ENCODE measurements at regions not wholly inside any gene's neighbourhood (a gene's known extent, or its start where the extent isn't known, plus 50 kb on each side); places are given as distances from the start of the nearest gene placed in this dataset.

- H3K4me3 ChIP-seq (ENCODE audit: low read length): no peak overlapping the region
- H3K9me3 ChIP-seq (ENCODE audit: insufficient read depth, low read depth, low read length): peaks cover 9% of the 10 kb centered on the region; the same call in 1 of the 2 replicates
- H3K36me3 ChIP-seq (ENCODE audit: insufficient read depth, low read length): no peaks in the 10 kb centered on the region
- no peaks in the 10 kb centered on the region for H3K4me1 ChIP-seq (ENCODE audit: insufficient read depth, low read length)
- H3K27ac ChIP-seq (ENCODE audit: low read depth, low read length): no peak overlapping the region
- WGBS: 84% methylated on average over 1 of the region's 1 CpG
- no peaks in the 10 kb centered on the region for H3K27me3 ChIP-seq (ENCODE audit: insufficient read depth, low read length)
- H3K9ac ChIP-seq (ENCODE audit: low read depth, low read length): no peak overlapping the region
These were observed 441.7 kb downstream of the EPHA4 start for GRCh38 chr2:221130431-221130830.

GRCh38 chr2:221133941-221134340 is 438.2 kb downstream of the EPHA4 start:
- Histone ChIP-seq H3K27me3 (ENCODE audit: insufficient read depth, low read length) (no peaks in the 10 kb centered on the region), H3K9ac (ENCODE audit: low read depth, low read length) (no peak overlapping the region), H3K27ac (ENCODE audit: low read depth, low read length) (no peak overlapping the region), H3K36me3 (ENCODE audit: insufficient read depth, low read length) (no peaks in the 10 kb centered on the region), H3K9me3 (ENCODE audit: insufficient read depth, low read depth, low read length) (no peaks in the 10 kb centered on the region), H3K4me1 (ENCODE audit: insufficient read depth, low read length) (no peaks in the 10 kb centered on the region), H3K4me3 (ENCODE audit: low read length) (no peak overlapping the region)
- whole genome bisulfite sequencing: 91% methylated on average over 1 of the region's 2 CpGs

- WGBS: 98% methylated on average over 3 of the region's 3 CpGs
- Histone ChIP-seq H3K27me3 (ENCODE audit: insufficient read depth, low read length) (no peaks in the 10 kb centered on the region), H3K27ac (ENCODE audit: low read depth, low read length) (no peak overlapping the region), H3K4me1 (ENCODE audit: insufficient read depth, low read length) (no peaks in the 10 kb centered on the region), H3K4me3 (ENCODE audit: low read length) (no peak overlapping the region), H3K36me3 (ENCODE audit: insufficient read depth, low read length) (no peaks in the 10 kb centered on the region), H3K9ac (ENCODE audit: low read depth, low read length) (no peak overlapping the region), H3K9me3 (ENCODE audit: insufficient read depth, low read depth, low read length) (no peaks in the 10 kb centered on the region)
These were observed 437.4 kb downstream of the EPHA4 start for GRCh38 chr2:221134718-221135117.

GRCh38 chr2:221135699-221136098 is 436.4 kb downstream of the EPHA4 start:
- no peak overlapping the region for H3K27ac ChIP-seq (ENCODE audit: low read depth, low read length)
- no peaks in the 10 kb centered on the region for H3K4me1 ChIP-seq (ENCODE audit: insufficient read depth, low read length)
- H3K27me3 ChIP-seq (ENCODE audit: insufficient read depth, low read length): no peaks in the 10 kb centered on the region
- WGBS: no CpG with 5 or more reads among the region's 1 CpG
- H3K9me3 ChIP-seq (ENCODE audit: insufficient read depth, low read depth, low read length): no peaks in the 10 kb centered on the region
- H3K36me3 ChIP-seq (ENCODE audit: insufficient read depth, low read length): no peaks in the 10 kb centered on the region
- H3K9ac ChIP-seq (ENCODE audit: low read depth, low read length): no peak overlapping the region
- no peak overlapping the region for H3K4me3 ChIP-seq (ENCODE audit: low read length)

GRCh38 chr2:221137385-221137784 is 434.7 kb downstream of the EPHA4 start:
- Histone ChIP-seq H3K4me3 (ENCODE audit: low read length) (no peak overlapping the region), H3K9me3 (ENCODE audit: insufficient read depth, low read depth, low read length) (no peaks in the 10 kb centered on the region), H3K27me3 (ENCODE audit: insufficient read depth, low read length) (no peaks in the 10 kb centered on the region), H3K9ac (ENCODE audit: low read depth, low read length) (no peak overlapping the region), H3K36me3 (ENCODE audit: insufficient read depth, low read length) (no peaks in the 10 kb centered on the region), H3K4me1 (ENCODE audit: insufficient read depth, low read length) (no peaks in the 10 kb centered on the region), H3K27ac (ENCODE audit: low read depth, low read length) (no peak overlapping the region)
- WGBS: 89% methylated on average over 2 of the region's 2 CpGs

GRCh38 chr2:221142341-221142740 is 429.8 kb downstream of the EPHA4 start:
- Histone ChIP-seq H3K4me1 (ENCODE audit: insufficient read depth, low read length) (no peaks in the 10 kb centered on the region), H3K27me3 (ENCODE audit: insufficient read depth, low read length) (no peaks in the 10 kb centered on the region), H3K36me3 (ENCODE audit: insufficient read depth, low read length) (no peaks in the 10 kb centered on the region), H3K4me3 (ENCODE audit: low read length) (no peak overlapping the region), H3K27ac (ENCODE audit: low read depth, low read length) (no peak overlapping the region), H3K9me3 (ENCODE audit: insufficient read depth, low read depth, low read length) (no peaks in the 10 kb centered on the region), H3K9ac (ENCODE audit: low read depth, low read length) (no peak overlapping the region)
- 96% methylated on average over 7 of the region's 7 CpGs for WGBS

GRCh38 chr2:221143231-221143630 is 428.9 kb downstream of the EPHA4 start:
- Histone ChIP-seq H3K27me3 (ENCODE audit: insufficient read depth, low read length) (no peaks in the 10 kb centered on the region), H3K9me3 (ENCODE audit: insufficient read depth, low read depth, low read length) (no peaks in the 10 kb centered on the region), H3K9ac (ENCODE audit: low read depth, low read length) (no peak overlapping the region), H3K4me3 (ENCODE audit: low read length) (no peak overlapping the region), H3K36me3 (ENCODE audit: insufficient read depth, low read length) (no peaks in the 10 kb centered on the region), H3K27ac (ENCODE audit: low read depth, low read length) (no peak overlapping the region), H3K4me1 (ENCODE audit: insufficient read depth, low read length) (no peaks in the 10 kb centered on the region)
- 100% methylated on average over 2 of the region's 2 CpGs for WGBS

GRCh38 chr2:221144909-221145308 is 427.2 kb downstream of the EPHA4 start:
- no peak overlapping the region for H3K9ac ChIP-seq (ENCODE audit: low read depth, low read length)
- H3K9me3 ChIP-seq (ENCODE audit: insufficient read depth, low read depth, low read length): no peaks in the 10 kb centered on the region
- H3K36me3 ChIP-seq (ENCODE audit: insufficient read depth, low read length): no peaks in the 10 kb centered on the region
- no peak overlapping the region for H3K4me3 ChIP-seq (ENCODE audit: low read length)
- no peaks in the 10 kb centered on the region for H3K4me1 ChIP-seq (ENCODE audit: insufficient read depth, low read length)
- no peaks in the 10 kb centered on the region for H3K27me3 ChIP-seq (ENCODE audit: insufficient read depth, low read length)
- no peak overlapping the region for H3K27ac ChIP-seq (ENCODE audit: low read depth, low read length)
- 89% methylated on average over 1 of the region's 1 CpG for WGBS

GRCh38 chr2:221145396-221145795 is 426.7 kb downstream of the EPHA4 start:
- Histone ChIP-seq H3K4me1 (ENCODE audit: insufficient read depth, low read length) (no peaks in the 10 kb centered on the region), H3K36me3 (ENCODE audit: insufficient read depth, low read length) (no peaks in the 10 kb centered on the region), H3K9ac (ENCODE audit: low read depth, low read length) (no peak overlapping the region), H3K27ac (ENCODE audit: low read depth, low read length) (no peak overlapping the region), H3K9me3 (ENCODE audit: insufficient read depth, low read depth, low read length) (no peaks in the 10 kb centered on the region), H3K4me3 (ENCODE audit: low read length) (no peak overlapping the region), H3K27me3 (ENCODE audit: insufficient read depth, low read length) (no peaks in the 10 kb centered on the region)
- 96% methylated on average over 1 of the region's 1 CpG for WGBS

GRCh38 chr2:221153226-221153625 is 418.9 kb downstream of the EPHA4 start:
- peaks cover 12% of the 10 kb centered on the region for H3K4me1 ChIP-seq (ENCODE audit: insufficient read depth, low read length)
- 94% methylated on average over 3 of the region's 3 CpGs for WGBS
- H3K9ac ChIP-seq (ENCODE audit: low read depth, low read length): no peak overlapping the region
- H3K27ac ChIP-seq (ENCODE audit: low read depth, low read length): no peak overlapping the region
- no peak overlapping the region for H3K4me3 ChIP-seq (ENCODE audit: low read length)
- no peaks in the 10 kb centered on the region for H3K9me3 ChIP-seq (ENCODE audit: insufficient read depth, low read depth, low read length)
- H3K27me3 ChIP-seq (ENCODE audit: insufficient read depth, low read length): no peaks in the 10 kb centered on the region
- no peaks in the 10 kb centered on the region for H3K36me3 ChIP-seq (ENCODE audit: insufficient read depth, low read length)

- Histone ChIP-seq H3K36me3 (ENCODE audit: insufficient read depth, low read length) (no peaks in the 10 kb centered on the region), H3K27me3 (ENCODE audit: insufficient read depth, low read length) (no peaks in the 10 kb centered on the region), H3K9ac (ENCODE audit: low read depth, low read length) (no peak overlapping the region), H3K4me3 (ENCODE audit: low read length) (no peak overlapping the region), H3K4me1 (ENCODE audit: insufficient read depth, low read length) (peaks cover 12% of the 10 kb centered on the region), H3K9me3 (ENCODE audit: insufficient read depth, low read depth, low read length) (no peaks in the 10 kb centered on the region), H3K27ac (ENCODE audit: low read depth, low read length) (no peak overlapping the region)
- WGBS: 96% methylated on average over 7 of the region's 7 CpGs
These were observed 417.9 kb downstream of the EPHA4 start for GRCh38 chr2:221154176-221154575.

- 85% methylated on average over 7 of the region's 7 CpGs for WGBS
- Histone ChIP-seq H3K4me3 (ENCODE audit: low read length) (no peak overlapping the region), H3K27me3 (ENCODE audit: insufficient read depth, low read length) (no peaks in the 10 kb centered on the region), H3K27ac (ENCODE audit: low read depth, low read length) (no peak overlapping the region), H3K4me1 (ENCODE audit: insufficient read depth, low read length) (peaks cover 12% of the 10 kb centered on the region), H3K36me3 (ENCODE audit: insufficient read depth, low read length) (no peaks in the 10 kb centered on the region), H3K9me3 (ENCODE audit: insufficient read depth, low read depth, low read length) (no peaks in the 10 kb centered on the region), H3K9ac (ENCODE audit: low read depth, low read length) (peak overlapping the region; percentile 60; the same call in 1 of the 2 replicates)
These were observed 415.9 kb downstream of the EPHA4 start for GRCh38 chr2:221156062-221156734.
